ENCODE measurements at regions not wholly inside any gene's neighbourhood (a gene's known extent, or its start where the extent isn't known, plus 50 kb on each side); places are given as distances from the start of the nearest gene placed in this dataset.

GRCh38 chr3:34844323-34844620, 795.1 kb upstream of the ARPP21 start:
- DNase-seq (ENCODE audit: low spot score) (no peak), ATAC-seq (no peak)
- no peaks in the 10 kb centered on the region for H3K27me3 ChIP-seq (ENCODE audit: insufficient read depth)
- TF ChIP-seq ZNF462 (CRISPR knock-in tag; IDR thresholded peaks at IDR 0.05) (no peak), EZH2phosphoT487 (IDR thresholded peaks at IDR 0.05; ENCODE audit: unreplicated experiment) (no peak), REST (IDR thresholded peaks at IDR 0.05; ENCODE audit: unreplicated experiment) (no peak), POLR2AphosphoS5 (IDR thresholded peaks at IDR 0.05; ENCODE audit: low read depth) (no peak), CREB1 (CRISPR knock-in tag; IDR thresholded peaks at IDR 0.05; ENCODE audit: low read depth) (no peak), ZNF114 (CRISPR knock-in tag; IDR thresholded peaks at IDR 0.05) (no peak), CTCF (conservative IDR thresholded peaks at IDR 0.05; ENCODE audit: low read depth in 2 of 2) (no peak), STAT1 (IDR thresholded peaks at IDR 0.05; ENCODE audit: unreplicated experiment) (no peak), JUNB (IDR thresholded peaks at IDR 0.05; ENCODE audit: unreplicated experiment) (no peak), NANOG (IDR thresholded peaks at IDR 0.05; ENCODE audit: borderline replicate concordance) (no peak), ZNF331 (CRISPR knock-in tag; IDR thresholded peaks at IDR 0.05; ENCODE audit: low read depth) (no peak), EZH2 (IDR thresholded peaks at IDR 0.05; ENCODE audit: low read depth, unreplicated experiment) (no peak), ETS1 (IDR thresholded peaks at IDR 0.05) (no peak)
- H3K4me1 Mint-ChIP-seq = peaks cover 20% of the 10 kb centered on the region
- peaks cover 2% of the 10 kb centered on the region for H3K27me3 Mint-ChIP-seq (ENCODE audit: insufficient read depth, low read depth, poor library complexity)
- H4K20me1 ChIP-seq (replicated peaks; ENCODE audit: insufficient read depth) = no peaks in the 10 kb centered on the region
- H3K36me3 Mint-ChIP-seq (ENCODE audit: low read depth) = no peaks in the 10 kb centered on the region
- no peak overlapping the region for H3K4me3 Mint-ChIP-seq
- no peaks in the 10 kb centered on the region for H3F3A ChIP-seq (replicated peaks; ENCODE audit: low read depth)
- no peak overlapping the region for H3K27ac ChIP-seq (ENCODE audit: low read depth)
- no peak overlapping the region for H3K27ac Mint-ChIP-seq
- H3K4me3 ChIP-seq = no peak overlapping the region
- H3K4me1 ChIP-seq (ENCODE audit: insufficient read depth) = peaks cover 20% of the 10 kb centered on the region
- no peaks in the 10 kb centered on the region for H3K36me3 ChIP-seq (ENCODE audit: insufficient read depth)
- H3K79me2 ChIP-seq (replicated peaks; ENCODE audit: insufficient read depth) = no peaks in the 10 kb centered on the region
- no peaks in the 10 kb centered on the region for H3K9me3 Mint-ChIP-seq
- no peak overlapping the region for H3K4me2 ChIP-seq
- no peaks in the 10 kb centered on the region for H3K9me2 ChIP-seq (ENCODE audit: insufficient read depth)
- H2AFZ ChIP-seq = no peak overlapping the region

All from GM23338 (cell line).